Neural cell (in vitro differentiated cells): ENCODE measurements at regions not wholly inside any gene's neighbourhood (a gene's known extent, or its start where the extent isn't known, plus 50 kb on each side); places are given as distances from the start of the nearest gene placed in this dataset.
A peak's percentile ranks its signal among the peaks of the same experiment; 100 is the strongest.

Source experiments
- EP300 ChIP-seq: fragments of 450-650 bp; conservative IDR thresholded peaks from 2 replicates; pipeline ENCODE4 v1.6.1; 2014; ENCODE audit warnings: antibody characterized with exemption, mild to moderate bottlenecking, moderate library complexity; ENCODE audit not compliant: poor library complexity, severe bottlenecking
- POLR2AphosphoS5 ChIP-seq: IDR thresholded peaks from 2 replicates; pipeline ENCODE4 v1.6.1; 2012
- TF ChIP-seq, protein P1 (sequence below): fragments of 450-650 bp; IDR thresholded peaks from 2 replicates; pipeline ENCODE4 v1.5.1; 2014; ENCODE audit warnings: antibody characterized with exemption, mild to moderate bottlenecking, moderate library complexity; ENCODE audit not compliant: poor library complexity, severe bottlenecking
- TF ChIP-seq, protein P2 (sequence below): IDR thresholded peaks from 2 replicates; pipeline ENCODE4 v1.6.1; 2012; ENCODE audit warnings: borderline replicate concordance

DNA sequence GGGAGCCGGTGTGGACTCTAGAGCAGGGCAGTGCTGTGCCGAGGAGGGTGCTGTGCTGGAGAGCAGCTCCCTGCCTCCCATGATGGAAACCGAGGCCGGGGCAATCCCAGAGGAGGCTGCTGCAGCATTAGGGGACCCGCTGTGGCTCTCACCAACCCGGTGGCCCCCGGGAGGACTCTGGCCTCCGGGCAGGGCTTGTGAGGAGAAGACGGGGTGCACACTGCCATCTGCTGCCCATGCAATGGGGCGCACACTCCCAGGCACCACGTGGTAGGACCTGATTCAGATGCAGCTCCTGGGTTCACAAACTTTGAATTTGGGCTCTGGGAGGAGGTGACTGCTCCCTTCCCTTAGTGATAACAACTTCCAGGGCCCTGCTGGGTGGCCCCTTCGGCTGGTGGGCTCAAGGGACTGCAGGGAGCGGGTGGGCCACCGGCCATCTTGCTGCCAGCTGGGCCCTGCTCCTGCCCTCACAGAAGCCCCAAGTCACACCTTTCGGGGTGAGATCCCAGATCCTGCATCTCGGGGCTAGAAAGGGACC, 93.8 kb upstream of the FGF3 start:
- TF ChIP-seq POLR2AphosphoS5 (no peak), EP300 (no peak)
- TF ChIP-seq, protein P1, sequence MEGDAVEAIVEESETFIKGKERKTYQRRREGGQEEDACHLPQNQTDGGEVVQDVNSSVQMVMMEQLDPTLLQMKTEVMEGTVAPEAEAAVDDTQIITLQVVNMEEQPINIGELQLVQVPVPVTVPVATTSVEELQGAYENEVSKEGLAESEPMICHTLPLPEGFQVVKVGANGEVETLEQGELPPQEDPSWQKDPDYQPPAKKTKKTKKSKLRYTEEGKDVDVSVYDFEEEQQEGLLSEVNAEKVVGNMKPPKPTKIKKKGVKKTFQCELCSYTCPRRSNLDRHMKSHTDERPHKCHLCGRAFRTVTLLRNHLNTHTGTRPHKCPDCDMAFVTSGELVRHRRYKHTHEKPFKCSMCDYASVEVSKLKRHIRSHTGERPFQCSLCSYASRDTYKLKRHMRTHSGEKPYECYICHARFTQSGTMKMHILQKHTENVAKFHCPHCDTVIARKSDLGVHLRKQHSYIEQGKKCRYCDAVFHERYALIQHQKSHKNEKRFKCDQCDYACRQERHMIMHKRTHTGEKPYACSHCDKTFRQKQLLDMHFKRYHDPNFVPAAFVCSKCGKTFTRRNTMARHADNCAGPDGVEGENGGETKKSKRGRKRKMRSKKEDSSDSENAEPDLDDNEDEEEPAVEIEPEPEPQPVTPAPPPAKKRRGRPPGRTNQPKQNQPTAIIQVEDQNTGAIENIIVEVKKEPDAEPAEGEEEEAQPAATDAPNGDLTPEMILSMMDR: peak; percentile 47
- TF ChIP-seq, protein P2, sequence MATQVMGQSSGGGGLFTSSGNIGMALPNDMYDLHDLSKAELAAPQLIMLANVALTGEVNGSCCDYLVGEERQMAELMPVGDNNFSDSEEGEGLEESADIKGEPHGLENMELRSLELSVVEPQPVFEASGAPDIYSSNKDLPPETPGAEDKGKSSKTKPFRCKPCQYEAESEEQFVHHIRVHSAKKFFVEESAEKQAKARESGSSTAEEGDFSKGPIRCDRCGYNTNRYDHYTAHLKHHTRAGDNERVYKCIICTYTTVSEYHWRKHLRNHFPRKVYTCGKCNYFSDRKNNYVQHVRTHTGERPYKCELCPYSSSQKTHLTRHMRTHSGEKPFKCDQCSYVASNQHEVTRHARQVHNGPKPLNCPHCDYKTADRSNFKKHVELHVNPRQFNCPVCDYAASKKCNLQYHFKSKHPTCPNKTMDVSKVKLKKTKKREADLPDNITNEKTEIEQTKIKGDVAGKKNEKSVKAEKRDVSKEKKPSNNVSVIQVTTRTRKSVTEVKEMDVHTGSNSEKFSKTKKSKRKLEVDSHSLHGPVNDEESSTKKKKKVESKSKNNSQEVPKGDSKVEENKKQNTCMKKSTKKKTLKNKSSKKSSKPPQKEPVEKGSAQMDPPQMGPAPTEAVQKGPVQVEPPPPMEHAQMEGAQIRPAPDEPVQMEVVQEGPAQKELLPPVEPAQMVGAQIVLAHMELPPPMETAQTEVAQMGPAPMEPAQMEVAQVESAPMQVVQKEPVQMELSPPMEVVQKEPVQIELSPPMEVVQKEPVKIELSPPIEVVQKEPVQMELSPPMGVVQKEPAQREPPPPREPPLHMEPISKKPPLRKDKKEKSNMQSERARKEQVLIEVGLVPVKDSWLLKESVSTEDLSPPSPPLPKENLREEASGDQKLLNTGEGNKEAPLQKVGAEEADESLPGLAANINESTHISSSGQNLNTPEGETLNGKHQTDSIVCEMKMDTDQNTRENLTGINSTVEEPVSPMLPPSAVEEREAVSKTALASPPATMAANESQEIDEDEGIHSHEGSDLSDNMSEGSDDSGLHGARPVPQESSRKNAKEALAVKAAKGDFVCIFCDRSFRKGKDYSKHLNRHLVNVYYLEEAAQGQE: no peak
